Testis (tissue), 2 donors: ENCODE measurements at regions not wholly inside any gene's neighbourhood (a gene's known extent, or its start where the extent isn't known, plus 50 kb on each side); places are given as distances from the start of the nearest gene placed in this dataset.

Experiments
- POLR2A ChIP-seq: fragments of 450-650 bp; IDR thresholded peaks from one replicate; pipeline ENCODE4 v1.6.1; 2017; ENCODE audit warnings: antibody characterized with exemption, mild to moderate bottlenecking, moderate library complexity
- TF ChIP-seq, protein P1 (sequence below), 3 experiments: fragments of 450-650 bp in 2 of 3; fragments of 200-600 bp in 1 of 3; sonication (generic) in 1 of 3; IDR thresholded peaks; one replicate each; pipeline ENCODE4 v1.5.1; 2016 to 2019; ENCODE audit warnings: antibody characterized with exemption in 3 of 3, mild to moderate bottlenecking in 2 of 3, moderate library complexity in 1 of 3

DNA sequence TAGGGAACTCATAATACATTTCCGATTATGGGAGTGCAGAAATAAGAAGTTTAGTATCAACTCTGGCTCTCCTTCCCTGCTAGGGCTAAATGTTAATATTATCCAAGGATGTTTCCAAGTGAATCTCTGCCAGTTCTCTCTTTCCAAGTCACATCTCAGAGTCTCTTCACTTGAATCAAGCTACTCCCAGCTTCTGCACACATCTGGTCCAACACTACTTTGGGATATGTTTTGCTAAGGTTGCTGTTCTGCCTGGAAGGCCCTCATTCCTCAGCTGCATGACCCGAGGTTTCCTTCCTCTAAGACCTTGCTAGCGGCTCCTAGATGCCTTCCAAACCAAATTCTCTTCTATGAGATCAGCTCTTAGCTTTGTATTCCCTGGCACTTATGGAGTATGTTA lies 331.8 kb downstream of the GJA1 start:
- TF ChIP-seq, protein P1, sequence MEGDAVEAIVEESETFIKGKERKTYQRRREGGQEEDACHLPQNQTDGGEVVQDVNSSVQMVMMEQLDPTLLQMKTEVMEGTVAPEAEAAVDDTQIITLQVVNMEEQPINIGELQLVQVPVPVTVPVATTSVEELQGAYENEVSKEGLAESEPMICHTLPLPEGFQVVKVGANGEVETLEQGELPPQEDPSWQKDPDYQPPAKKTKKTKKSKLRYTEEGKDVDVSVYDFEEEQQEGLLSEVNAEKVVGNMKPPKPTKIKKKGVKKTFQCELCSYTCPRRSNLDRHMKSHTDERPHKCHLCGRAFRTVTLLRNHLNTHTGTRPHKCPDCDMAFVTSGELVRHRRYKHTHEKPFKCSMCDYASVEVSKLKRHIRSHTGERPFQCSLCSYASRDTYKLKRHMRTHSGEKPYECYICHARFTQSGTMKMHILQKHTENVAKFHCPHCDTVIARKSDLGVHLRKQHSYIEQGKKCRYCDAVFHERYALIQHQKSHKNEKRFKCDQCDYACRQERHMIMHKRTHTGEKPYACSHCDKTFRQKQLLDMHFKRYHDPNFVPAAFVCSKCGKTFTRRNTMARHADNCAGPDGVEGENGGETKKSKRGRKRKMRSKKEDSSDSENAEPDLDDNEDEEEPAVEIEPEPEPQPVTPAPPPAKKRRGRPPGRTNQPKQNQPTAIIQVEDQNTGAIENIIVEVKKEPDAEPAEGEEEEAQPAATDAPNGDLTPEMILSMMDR (IDR thresholded peaks at IDR 0.05), result no peak
- TF ChIP-seq POLR2A, result no peak
